ENCODE measurements at regions not wholly inside any gene's neighbourhood (a gene's known extent, or its start where the extent isn't known, plus 50 kb on each side); places are given as distances from the start of the nearest gene placed in this dataset.

- no peak for DNase-seq (ENCODE audit: low read depth in 2 of 3, low spot score in 2 of 3)
These were observed 147.8 kb downstream of the EN1 start for GRCh38 chr2:118699447-118700175.

- no peak for DNase-seq (ENCODE audit: low read depth in 2 of 3, low spot score in 2 of 3)
These were observed 148.9 kb downstream of the EN1 start for GRCh38 chr2:118698564-118698963.

GRCh38 chr2:118697781-118698180 is 149.7 kb downstream of the EN1 start:
- no peak for DNase-seq (ENCODE audit: low read depth in 2 of 3, low spot score in 2 of 3)

- DNase-seq (ENCODE audit: low read depth in 2 of 3, low spot score in 2 of 3) = no peak
These were observed 150.5 kb downstream of the EN1 start for GRCh38 chr2:118696786-118697465.

- no peak for DNase-seq (ENCODE audit: low read depth in 2 of 3, low spot score in 2 of 3)
These were observed 154.1 kb downstream of the EN1 start for GRCh38 chr2:118693287-118693822.

- no peak for DNase-seq (ENCODE audit: low read depth in 2 of 3, low spot score in 2 of 3)
These were observed 157.6 kb downstream of the EN1 start for GRCh38 chr2:118689874-118690273.

GRCh38 chr2:118689456-118689855 is 158.0 kb downstream of the EN1 start:
- DNase-seq (ENCODE audit: low read depth in 2 of 3, low spot score in 2 of 3) = no peak

GRCh38 chr2:118689033-118689432 is 158.4 kb downstream of the EN1 start:
- DNase-seq (ENCODE audit: low read depth in 2 of 3, low spot score in 2 of 3) = no peak

- no peak for DNase-seq (ENCODE audit: low read depth in 2 of 3, low spot score in 2 of 3)
These were observed 159.8 kb downstream of the EN1 start for GRCh38 chr2:118687698-118688097.

- no peak for DNase-seq (ENCODE audit: low read depth in 2 of 3, low spot score in 2 of 3)
These were observed 160.3 kb downstream of the EN1 start for GRCh38 chr2:118687192-118687591.

GRCh38 chr2:118686346-118686745 is 161.1 kb downstream of the EN1 start:
- DNase-seq (ENCODE audit: low read depth in 2 of 3, low spot score in 2 of 3) = no peak

GRCh38 chr2:118683460-118683859 is 164.0 kb downstream of the EN1 start:
- no peak for DNase-seq (ENCODE audit: low read depth in 2 of 3, low spot score in 2 of 3)

- no peak for DNase-seq (ENCODE audit: low read depth in 2 of 3, low spot score in 2 of 3)
These were observed 168.5 kb downstream of the EN1 start for GRCh38 chr2:118678985-118679384.

- no peak for DNase-seq (ENCODE audit: low read depth in 2 of 3, low spot score in 2 of 3)
These were observed 169.9 kb downstream of the EN1 start for GRCh38 chr2:118677546-118677945.

- DNase-seq (ENCODE audit: low read depth in 2 of 3, low spot score in 2 of 3) = no peak
These were observed 171.9 kb downstream of the EN1 start for GRCh38 chr2:118675531-118675930.

GRCh38 chr2:118672571-118673158 is 174.8 kb downstream of the EN1 start:
- no peak for DNase-seq (ENCODE audit: low read depth in 2 of 3, low spot score in 2 of 3)

GRCh38 chr2:118671701-118672454 is 175.6 kb downstream of the EN1 start:
- no peak for DNase-seq (ENCODE audit: low read depth in 2 of 3, low spot score in 2 of 3)

- no peak for DNase-seq (ENCODE audit: low read depth in 2 of 3, low spot score in 2 of 3)
These were observed 176.6 kb downstream of the EN1 start for GRCh38 chr2:118670838-118671237.

GRCh38 chr2:118670276-118670675 is 177.2 kb downstream of the EN1 start:
- DNase-seq (ENCODE audit: low read depth in 2 of 3, low spot score in 2 of 3) = no peak

GRCh38 chr2:118669654-118670053 is 177.8 kb downstream of the EN1 start:
- DNase-seq (ENCODE audit: low read depth in 2 of 3, low spot score in 2 of 3) = no peak

Measured in activated CD8-positive, alpha-beta memory T cell treated with anti-CD3 and anti-CD28 coated beads for 48 hours (primary cell).